IMR-90 (cell line): ENCODE measurements at regions not wholly inside any gene's neighbourhood (a gene's known extent, or its start where the extent isn't known, plus 50 kb on each side); places are given as distances from the start of the nearest gene placed in this dataset.

Experiments used
- ATAC-seq: fragments of 200-7000 bp; cut with Tn5 transposase; 2 replicates; pipeline ENCODE4 v1.9.1; 2020; ENCODE audit warnings: low read depth, mild to moderate bottlenecking, moderate library complexity
- BruUV-seq: library from RNA; stranded (reverse); fragments of 400-500 nt; replicated peaks from 2 replicates; lab custom pipeline; 2021; lab: Mats Ljungman, UMichigan
- CTCF ChIA-PET: fragments of 300-600 bp; formaldehyde crosslinking; extraction: SDS; loops from one replicate; lab custom pipeline; 2021; ENCODE audit warnings: antibody characterized with exemption; lab: Yijun Ruan, JAX
- POLR2A ChIA-PET: fragments of 300-600 bp; sonication (Branson Sonifier 250); formaldehyde crosslinking; loops from one replicate; lab custom pipeline; 2022; ENCODE audit warnings: antibody characterized with exemption; ENCODE audit not compliant: unreplicated experiment; lab: Charles Lee
- DNase-seq: peaks from one replicate; pipeline ENCODE4 v3.0.0; 2013
- H2AFZ ChIP-seq: replicated peaks from 2 replicates; pipeline ENCODE3; 2013; ENCODE audit warnings: low read length, mild to moderate bottlenecking; ENCODE audit not compliant: poor library complexity
- H2AK5ac ChIP-seq: 2 replicates; pipeline ENCODE4 v1.6.1; 2013; ENCODE audit warnings: low read depth, low read length, inconsistent platforms
- H2AK9ac ChIP-seq: replicated peaks from 2 replicates; pipeline ENCODE3; 2013; ENCODE audit warnings: mild to moderate bottlenecking, low read depth, low read length, moderate library complexity; ENCODE audit not compliant: poor library complexity
- H2BK120ac ChIP-seq: 2 replicates; pipeline ENCODE4 v1.6.1; 2013; ENCODE audit warnings: low read depth, low read length, inconsistent platforms
- H2BK15ac ChIP-seq: 3 replicates; pipeline ENCODE4 v1.6.1; 2013; ENCODE audit warnings: low read depth, low read length, inconsistent platforms
- H2BK20ac ChIP-seq: 2 replicates; pipeline ENCODE4 v1.6.1; 2013; ENCODE audit warnings: low read depth, mild to moderate bottlenecking, inconsistent platforms, low read length, moderate library complexity
- H2BK5ac ChIP-seq: 2 replicates; pipeline ENCODE4 v1.6.1; 2013; ENCODE audit warnings: mild to moderate bottlenecking, low read depth, low read length, inconsistent platforms; ENCODE audit not compliant: poor library complexity, severe bottlenecking
- H3K14ac ChIP-seq: replicated peaks from 2 replicates; pipeline ENCODE4 v1.6.1; 2013; ENCODE audit warnings: low read depth, low read length, inconsistent platforms
- H3K18ac ChIP-seq: 2 replicates; pipeline ENCODE4 v1.6.1; 2013; ENCODE audit warnings: low read depth, low read length, control low read depth
- H3K23ac ChIP-seq: 2 replicates; pipeline ENCODE4 v1.6.1; 2013; ENCODE audit warnings: low read depth, low read length, inconsistent platforms
- H3K27ac ChIP-seq: 2 replicates; pipeline ENCODE4 v1.5.1; 2013; ENCODE audit warnings: mild to moderate bottlenecking, control low read depth, low read length; ENCODE audit not compliant: insufficient read depth
- H3K27me3 ChIP-seq: 2 replicates; pipeline ENCODE4 v1.6.1; 2013; ENCODE audit warnings: low read length; ENCODE audit not compliant: control insufficient read depth, insufficient read depth
- H3K36me3 ChIP-seq: 2 replicates; pipeline ENCODE4 v1.6.1; 2013; ENCODE audit warnings: low read length, mixed read lengths; ENCODE audit not compliant: control insufficient read depth, insufficient read depth
- H3K4ac ChIP-seq: 2 replicates; pipeline ENCODE4 v1.6.1; 2013; ENCODE audit warnings: low read depth, low read length, inconsistent platforms
- H3K4me1 ChIP-seq: 2 replicates; pipeline ENCODE4 v1.6.1; 2013; ENCODE audit warnings: low read length, mixed read lengths; ENCODE audit not compliant: control insufficient read depth, insufficient read depth
- H3K4me2 ChIP-seq: 2 replicates; pipeline ENCODE4 v1.6.1; 2013; ENCODE audit warnings: low read depth, mild to moderate bottlenecking, control low read depth, low read length, moderate library complexity
- H3K4me3 ChIP-seq: 2 replicates; pipeline ENCODE4 v1.5.1; 2013; ENCODE audit warnings: low read depth, mild to moderate bottlenecking, control low read depth, low read length, moderate library complexity; ENCODE audit not compliant: insufficient read depth
- H3K56ac ChIP-seq: 2 replicates; pipeline ENCODE4 v1.6.1; 2013; ENCODE audit warnings: low read length, inconsistent platforms; ENCODE audit not compliant: insufficient read depth; ENCODE audit errors: extremely low read depth
- H3K79me1 ChIP-seq, 2 experiments: 2 replicates each; pipeline ENCODE4 v1.6.1; 2013; ENCODE audit warnings: low read length in 2 of 2, inconsistent platforms in 1 of 2, low read depth in 1 of 2
- H3K9ac ChIP-seq: 2 replicates; pipeline ENCODE4 v1.6.1; 2013; ENCODE audit warnings: low read depth, low read length, control low read depth
- H3K9me1 ChIP-seq: 2 replicates; pipeline ENCODE4 v1.6.1; 2013; ENCODE audit warnings: low read length, inconsistent platforms; ENCODE audit not compliant: insufficient read depth
- H3K9me3 ChIP-seq: 2 replicates; pipeline ENCODE4 v1.6.1; 2013; ENCODE audit warnings: low read length; ENCODE audit not compliant: control insufficient read depth, insufficient read depth
- H4K20me1 ChIP-seq: 2 replicates; pipeline ENCODE4 v1.6.1; 2013; ENCODE audit warnings: low read length, inconsistent platforms; ENCODE audit not compliant: insufficient read depth
- H4K5ac ChIP-seq: 2 replicates; pipeline ENCODE4 v1.6.1; 2013; ENCODE audit warnings: mild to moderate bottlenecking, low read depth, low read length, control low read depth
- H4K8ac ChIP-seq, 2 experiments: 2 replicates each; pipeline ENCODE4 v1.6.1; 2013; ENCODE audit warnings: low read depth in 2 of 2, low read length in 2 of 2, control low read depth in 1 of 2, inconsistent platforms in 1 of 2
- H4K91ac ChIP-seq: 2 replicates; pipeline ENCODE4 v1.6.1; 2013; ENCODE audit warnings: low read depth, low read length, inconsistent platforms; ENCODE audit not compliant: insufficient read depth
- MAFK ChIP-seq: IDR thresholded peaks from 2 replicates; pipeline ENCODE4 v1.6.1; 2012; ENCODE audit warnings: low read depth, low read length, improper control_type of control experiment
- MXI1 ChIP-seq: IDR thresholded peaks from 2 replicates; pipeline ENCODE4 v1.6.1; 2012; ENCODE audit warnings: low read depth, mild to moderate bottlenecking, low read length, moderate library complexity, borderline replicate concordance
- WGBS, 2 experiments: methylation state at CpG; one replicate each; pipeline versions ENCODE4 v1.1.5 to v1.1.7; 2013; ENCODE audit warnings: missing lambda C conversion rate in 2 of 2; ENCODE audit not compliant: insufficient read length in 1 of 2; ENCODE audit errors: extremely low coverage in 2 of 2; 5-methylcytosine and 5-hydroxymethylcytosine counted together
- dilution Hi-C: fragments of 300-500 bp; cut with HindIII; formaldehyde crosslinking; loops from one replicate; pipeline ENCODE4 v1.14.3; 2018; ENCODE audit warnings: low sequenced_read_pairs; ENCODE audit not compliant: unreplicated experiment
- in situ Hi-C: fragments of 300-500 bp; cut with MboI; formaldehyde crosslinking; loops from 3 replicates; pipeline ENCODE4 v1.14.3; 2019; ENCODE audit warnings: low sequenced_read_pairs, inconsistent platforms, mixed read lengths
- intact Hi-C: fragments of 100-400 bp; cut with micrococcal nuclease; formaldehyde crosslinking; loops from 2 replicates; pipeline ENCODE4 v1.10.0; 2022

DNA sequence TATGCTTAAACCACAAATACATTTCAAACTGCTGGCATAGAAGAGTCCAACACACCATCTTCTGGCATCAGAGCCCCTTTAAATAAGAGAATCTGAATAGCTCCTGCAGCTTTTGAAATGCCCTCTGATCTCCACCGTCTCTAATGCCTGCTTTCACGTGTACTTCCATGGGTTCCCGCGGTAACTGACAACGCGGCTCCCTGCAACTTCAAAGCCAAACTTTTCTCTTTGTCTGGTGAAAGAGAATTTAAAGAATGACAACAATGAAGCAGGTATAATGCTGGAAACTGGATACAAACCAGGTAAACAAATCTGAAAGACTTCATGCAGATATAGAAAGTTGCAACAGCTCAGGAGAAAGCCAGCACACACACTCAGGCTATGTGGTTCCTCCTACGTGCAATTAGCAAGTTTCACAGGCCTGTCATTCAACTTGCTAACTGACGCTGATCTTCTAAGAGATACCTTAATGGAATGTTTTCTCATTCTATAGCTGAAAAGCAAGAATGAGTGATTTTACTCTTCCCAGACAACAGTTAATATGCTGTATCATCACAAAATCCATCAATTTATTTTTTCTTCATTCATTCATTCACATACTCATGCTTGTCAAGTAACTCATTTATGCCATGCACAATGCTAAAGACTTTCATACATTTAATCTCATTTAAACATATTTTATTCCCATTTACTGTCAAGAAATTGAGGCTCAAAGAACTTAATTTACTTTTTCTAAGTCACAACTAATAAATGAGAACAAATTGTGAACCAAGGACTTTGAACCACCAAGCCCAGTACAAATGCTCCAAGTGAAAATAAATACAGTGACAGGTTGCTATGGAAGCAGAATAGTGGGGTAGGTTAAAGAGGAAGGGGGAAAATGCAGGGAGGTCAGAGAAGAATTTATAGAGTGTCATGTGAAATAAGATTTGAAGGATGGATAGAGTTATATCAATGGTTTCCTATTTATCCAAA, 202.7 kb upstream of the SNX7 start:
- ChIA-PET POLR2A (no interaction called here), CTCF (interaction anchor here (1.0 kb wide), 1 partner anchor 9 kb away, joined by 4 read pairs; no protein-coding TSS in a partner anchor)
- Histone ChIP-seq H3K4me2 (no peak overlapping the region), H4K91ac (no peak overlapping the region), H3K27me3 (no peaks in the 10 kb centered on the region), H2BK5ac (no peak overlapping the region), H3K4ac (no peak overlapping the region), H2BK15ac (no peak overlapping the region), H3K27ac (no peak overlapping the region), H3K23ac (no peak overlapping the region), H2AK5ac (no peak overlapping the region), H3K9me1 (no peaks in the 10 kb centered on the region), H3K4me3 (no peak overlapping the region), H4K20me1 (no peaks in the 10 kb centered on the region), H2AFZ (no peak overlapping the region), H3K9me3 (no peaks in the 10 kb centered on the region), H3K9ac (no peak overlapping the region; the same call in 1 of the 2 replicates), H3K14ac (no peak overlapping the region), H3K79me1 (no peaks in the 10 kb centered on the region), H3K4me1 (no peaks in the 10 kb centered on the region), H4K8ac (no peak overlapping the region), H2AK9ac (no peak overlapping the region), H4K5ac (no peak overlapping the region), H3K18ac (no peak overlapping the region), H3K56ac (no peak overlapping the region), H2BK120ac (no peak overlapping the region), H2BK20ac (no peak overlapping the region), H3K36me3 (no peaks in the 10 kb centered on the region)
- dilution Hi-C loops = no loop called here
- no peak for ATAC-seq
- TF ChIP-seq MXI1 (no peak), MAFK (peak; percentile 76)
- intact Hi-C loops = no loop called here
- in situ Hi-C loops = loop anchor here (25.0 kb wide), 1 partner anchor 1221 kb away; no protein-coding TSS in a partner anchor
- BruUV-seq = no TSS peak
- no CpG with 5 or more reads among the region's 8 CpGs for WGBS, 2 experiments
- no peak for DNase-seq
